Suppressor macrophage treated with lipopolysaccharide for 1 hour (primary cell): ENCODE measurements at regions not wholly inside any gene's neighbourhood (a gene's known extent, or its start where the extent isn't known, plus 50 kb on each side); places are given as distances from the start of the nearest gene placed in this dataset.
"Not testable (repeated sequence)": the region's sequence is repeated elsewhere in the genome, so short reads cannot be mapped to it uniquely, and the experiment has no call there.

Experiments used
- DNase-seq, 3 donors: peaks; one replicate each; pipeline ENCODE4 v3.0.0-alpha.2; 2020 to 2022

GRCh38 chrX:106220177-106220576 lies 52.1 kb downstream of the PWWP3B start:
- DNase-seq, result no peak

- DNase-seq, result no peak
Observed at GRCh38 chrX:106243376-106243775, 75.3 kb downstream of the PWWP3B start.

GRCh38 chrX:106246511-106246910 lies 78.4 kb downstream of the PWWP3B start:
- no peak for DNase-seq

- DNase-seq, result no peak
Observed at GRCh38 chrX:106247162-106247561, 79.1 kb downstream of the PWWP3B start.

- DNase-seq, result no peak
Observed at GRCh38 chrX:106249706-106250379, 81.7 kb downstream of the PWWP3B start.

GRCh38 chrX:106263817-106264216 lies 95.7 kb downstream of the PWWP3B start:
- DNase-seq, result no peak

- DNase-seq, result not testable (repeated sequence)
Observed at GRCh38 chrX:106273947-106274587, 106.0 kb downstream of the PWWP3B start.

GRCh38 chrX:106275172-106275571 lies 107.1 kb downstream of the PWWP3B start:
- not testable (repeated sequence) for DNase-seq

GRCh38 chrX:106278951-106279350 lies 110.8 kb downstream of the PWWP3B start:
- no peak for DNase-seq

- DNase-seq, result no peak
Observed at GRCh38 chrX:106281383-106281782, 113.3 kb downstream of the PWWP3B start.

GRCh38 chrX:106283841-106284240 lies 115.7 kb downstream of the PWWP3B start:
- DNase-seq, result no peak

- DNase-seq, result no peak
Observed at GRCh38 chrX:106284431-106285025, 116.4 kb downstream of the PWWP3B start.

GRCh38 chrX:106286053-106286650 lies 118.0 kb downstream of the PWWP3B start:
- DNase-seq, result no peak

- DNase-seq, result not testable (repeated sequence)
Observed at GRCh38 chrX:106290778-106291177, 122.7 kb downstream of the PWWP3B start.

- not testable (repeated sequence) for DNase-seq
Observed at GRCh38 chrX:106291779-106292390, 123.8 kb downstream of the PWWP3B start.

- DNase-seq, result no peak
Observed at GRCh38 chrX:106300239-106300638, 132.1 kb downstream of the PWWP3B start.

- DNase-seq, result no peak
Observed at GRCh38 chrX:106300656-106301055, 132.6 kb downstream of the PWWP3B start.

GRCh38 chrX:106302304-106302703 lies 134.2 kb downstream of the PWWP3B start:
- DNase-seq, result no peak

- no peak for DNase-seq
Observed at GRCh38 chrX:106306391-106306947, 138.4 kb downstream of the PWWP3B start.

GRCh38 chrX:106323357-106323756 lies 155.3 kb downstream of the PWWP3B start:
- no peak for DNase-seq

- no peak for DNase-seq
Observed at GRCh38 chrX:106331606-106332005, 163.5 kb downstream of the PWWP3B start.

- DNase-seq, result no peak
Observed at GRCh38 chrX:106341823-106342222, 173.7 kb downstream of the PWWP3B start.

- no peak for DNase-seq
Observed at GRCh38 chrX:106356580-106356979, 188.5 kb downstream of the PWWP3B start.
